Caco-2 (cell line): ENCODE measurements at regions not wholly inside any gene's neighbourhood (a gene's known extent, or its start where the extent isn't known, plus 50 kb on each side); places are given as distances from the start of the nearest gene placed in this dataset.

ENCODE experiments used
- BruUV-seq: library from RNA; stranded (reverse); fragments of 400-500 nt; replicated peaks from 2 replicates; lab custom pipeline; 2021; lab: Mats Ljungman, UMichigan
- CTCF ChIA-PET: fragments of 300-600 bp; sonication (Branson Sonifier 250); formaldehyde crosslinking; loops from one replicate; lab custom pipeline; 2022; ENCODE audit warnings: antibody characterized with exemption; lab: Charles Lee
- POLR2A ChIA-PET: fragments of 300-600 bp; sonication (Branson Sonifier 250); formaldehyde crosslinking; loops from one replicate; lab custom pipeline; 2022; ENCODE audit warnings: antibody characterized with exemption; lab: Charles Lee
- DNase-seq, 2 experiments: peaks; one replicate each; pipeline versions ENCODE4 v3.0.0 to v3.0.0-alpha.2; 2020 to 2022
- H3K27me3 ChIP-seq: replicated peaks from 2 replicates; pipeline ENCODE4 v1.6.0; 2011; ENCODE audit warnings: low read length; ENCODE audit not compliant: control insufficient read depth, insufficient read depth
- H3K36me3 ChIP-seq: 2 replicates; pipeline ENCODE4 v1.5.1; 2011; ENCODE audit warnings: low read length; ENCODE audit not compliant: control insufficient read depth, insufficient read depth
- H3K4me1 ChIP-seq: fragments of 250-450 bp; sonication (Bioruptor Pico); 2 replicates; pipeline ENCODE4 v1.5.1; 2020; ENCODE audit warnings: mild to moderate bottlenecking
- H3K4me3 ChIP-seq: 2 replicates; pipeline ENCODE4 v1.5.1; 2011; ENCODE audit warnings: low read depth, mild to moderate bottlenecking, control low read depth, low read length
- H3K9me3 ChIP-seq: fragments of 250-450 bp; sonication (Bioruptor Pico); 2 replicates; pipeline ENCODE4 v1.5.1; 2020; ENCODE audit warnings: mild to moderate bottlenecking, moderate library complexity
- H3K27ac Mint-ChIP-seq: one replicate; pipeline ENCODE4 v1.8.0; 2022; ENCODE audit warnings: mixed read lengths; ENCODE audit not compliant: unreplicated experiment
- H3K27me3 Mint-ChIP-seq: one replicate; pipeline ENCODE4 v1.8.0; 2022; ENCODE audit warnings: mixed read lengths; ENCODE audit not compliant: insufficient read depth, unreplicated experiment
- H3K36me3 Mint-ChIP-seq: one replicate; pipeline ENCODE4 v1.8.0; 2022; ENCODE audit warnings: mild to moderate bottlenecking, mixed read lengths; ENCODE audit not compliant: insufficient read depth, unreplicated experiment
- H3K4me1 Mint-ChIP-seq: one replicate; pipeline ENCODE4 v1.8.0; 2022; ENCODE audit warnings: low read depth, mixed read lengths; ENCODE audit not compliant: unreplicated experiment
- H3K4me3 Mint-ChIP-seq: one replicate; pipeline ENCODE4 v1.8.0; 2022; ENCODE audit warnings: mild to moderate bottlenecking, moderate library complexity, mixed read lengths; ENCODE audit not compliant: unreplicated experiment
- H3K9me3 Mint-ChIP-seq: one replicate; pipeline ENCODE4 v1.8.0; 2022; ENCODE audit warnings: mixed read lengths; ENCODE audit not compliant: unreplicated experiment
- CTCF ChIP-seq, 2 experiments: fragments of 200-600 bp in 1 of 2; IDR thresholded peaks; 1 replicate in 1 of 2; 2 replicates in 1 of 2; pipeline versions ENCODE4 v1.5.1 to v1.8.0; 2011 to 2022; ENCODE audit warnings: antibody characterized with exemption in 1 of 2, control low read depth in 1 of 2, inconsistent platforms in 1 of 2, low read depth in 1 of 2, low read length in 1 of 2, mild to moderate bottlenecking in 1 of 2, moderate library complexity in 1 of 2; ENCODE audit not compliant: insufficient read depth in 1 of 2, severe bottlenecking in 1 of 2, unreplicated experiment in 1 of 2
- intact Hi-C: fragments of 100-400 bp; cut with micrococcal nuclease; formaldehyde crosslinking; loops from one replicate; pipeline ENCODE4 v1.10.0; 2022; ENCODE audit not compliant: unreplicated experiment

GRCh38 chr4:173747537-173748257, 217.7 kb upstream of the HAND2 start:
- H3K4me1 ChIP-seq = no peaks in the 10 kb centered on the region
- Mint-ChIP-seq H3K4me1 (no peaks in the 10 kb centered on the region), H3K27ac (no peak overlapping the region), H3K27me3 (peaks cover 2% of the 10 kb centered on the region), H3K4me3 (no peak overlapping the region), H3K36me3 (no peaks in the 10 kb centered on the region), H3K9me3 (no peaks in the 10 kb centered on the region)
- ChIA-PET POLR2A (no interaction called here), CTCF (no interaction called here)
- H3K27me3 ChIP-seq = no peaks in the 10 kb centered on the region
- DNase-seq = no peak
- H3K36me3 ChIP-seq = no peaks in the 10 kb centered on the region
- intact Hi-C loops = no loop called here
- H3K4me3 ChIP-seq = no peak overlapping the region
- TF ChIP-seq CTCF (IDR thresholded peaks at IDR 0.05; ENCODE audit: insufficient read depth in 1 of 2, low read depth in 1 of 2, low read length in 1 of 2, severe bottlenecking in 1 of 2, unreplicated experiment in 1 of 2) = no peak
- BruUV-seq = no TSS peak
- H3K9me3 ChIP-seq = no peaks in the 10 kb centered on the region

- DNase-seq = no peak
- no peak overlapping the region for H3K4me3 ChIP-seq
- H3K9me3 Mint-ChIP-seq = no peaks in the 10 kb centered on the region
- ChIA-PET POLR2A (interaction anchor here (0.5 kb wide), 1 partner anchor 32 kb away, joined by 5 read pairs; no protein-coding TSS in a partner anchor), CTCF (no interaction called here)
- H3K4me1 Mint-ChIP-seq = no peaks in the 10 kb centered on the region
- no peak overlapping the region for H3K4me3 Mint-ChIP-seq
- H3K4me1 ChIP-seq = no peaks in the 10 kb centered on the region
- TF ChIP-seq CTCF (IDR thresholded peaks at IDR 0.05; ENCODE audit: insufficient read depth in 1 of 2, low read depth in 1 of 2, low read length in 1 of 2, severe bottlenecking in 1 of 2, unreplicated experiment in 1 of 2) = no peak
- no peaks in the 10 kb centered on the region for H3K27me3 ChIP-seq
- H3K36me3 ChIP-seq = no peaks in the 10 kb centered on the region
- no peaks in the 10 kb centered on the region for H3K9me3 ChIP-seq
- no TSS peak for BruUV-seq
- H3K36me3 Mint-ChIP-seq = no peaks in the 10 kb centered on the region
- intact Hi-C loops = no loop called here
- H3K27ac Mint-ChIP-seq = no peak overlapping the region
- H3K27me3 Mint-ChIP-seq = peaks cover 2% of the 10 kb centered on the region
These were observed 216.4 kb upstream of the HAND2 start for GRCh38 chr4:173746424-173746823.

GRCh38 chr4:173745765-173746164, 215.7 kb upstream of the HAND2 start:
- intact Hi-C loops = no loop called here
- BruUV-seq = no TSS peak
- no peaks in the 10 kb centered on the region for H3K4me1 Mint-ChIP-seq

More at GRCh38 chr4:173745765-173746164, 215.7 kb upstream of the HAND2 start:
- TF ChIP-seq CTCF (IDR thresholded peaks at IDR 0.05; ENCODE audit: insufficient read depth in 1 of 2, low read depth in 1 of 2, low read length in 1 of 2, severe bottlenecking in 1 of 2, unreplicated experiment in 1 of 2) = no peak
- H3K9me3 ChIP-seq = no peaks in the 10 kb centered on the region
- H3K27me3 ChIP-seq = no peaks in the 10 kb centered on the region
- POLR2A ChIA-PET = no interaction called here
- no peak overlapping the region for H3K4me3 ChIP-seq
- no peaks in the 10 kb centered on the region for H3K4me1 ChIP-seq
- H3K27me3 Mint-ChIP-seq = peaks cover 2% of the 10 kb centered on the region
- no peak for DNase-seq
- no peaks in the 10 kb centered on the region for H3K36me3 Mint-ChIP-seq
- H3K36me3 ChIP-seq = no peaks in the 10 kb centered on the region
- no peaks in the 10 kb centered on the region for H3K9me3 Mint-ChIP-seq
- CTCF ChIA-PET = no interaction called here
- no peak overlapping the region for H3K4me3 Mint-ChIP-seq
- no peak overlapping the region for H3K27ac Mint-ChIP-seq
